Left lung (tissue), 4 donors: ENCODE measurements at regions not wholly inside any gene's neighbourhood (a gene's known extent, or its start where the extent isn't known, plus 50 kb on each side); places are given as distances from the start of the nearest gene placed in this dataset.
"Not testable (repeated sequence)": the region's sequence is repeated elsewhere in the genome, so short reads cannot be mapped to it uniquely, and the experiment has no call there.

Experiments
- ATAC-seq: fragments of 200-7000 bp; cut with Tn5 transposase; one replicate; pipeline ENCODE4 v1.9.1; 2020; ENCODE audit warnings: moderate library complexity
- DNase-seq, 4 donors: peaks; one replicate each; pipeline ENCODE4 v3.0.0-alpha.2; 2013 to 2020
- H3K27ac ChIP-seq, 2 donors: fragments of 200-600 bp; sonication (generic) in 1 of 2; one replicate each; pipeline versions ENCODE4 v1.5.0 to v1.8.0; 2020 to 2021
- H3K27me3 ChIP-seq, 2 donors: fragments of 200-600 bp; sonication (generic) in 1 of 2; one replicate each; pipeline versions ENCODE4 v1.5.0 to v1.8.0; 2020 to 2021
- H3K36me3 ChIP-seq, 2 donors: fragments of 200-600 bp; sonication (generic) in 1 of 2; one replicate each; pipeline versions ENCODE4 v1.5.0 to v1.8.0; 2020 to 2021
- H3K4me1 ChIP-seq, 2 donors: fragments of 200-600 bp; one replicate each; pipeline ENCODE4 v1.8.0; 2021
- H3K4me3 ChIP-seq, 2 donors: fragments of 200-600 bp; sonication (generic) in 1 of 2; one replicate each; pipeline versions ENCODE4 v1.5.0 to v1.8.0; 2020 to 2021; ENCODE audit warnings: mild to moderate bottlenecking in 1 of 2
- H3K9me3 ChIP-seq, 2 donors: fragments of 200-600 bp; sonication (generic) in 1 of 2; one replicate each; pipeline versions ENCODE4 v1.5.0 to v1.8.0; 2020 to 2021
- CTCF ChIP-seq, 2 donors: fragments of 200-600 bp; sonication (generic) in 1 of 2; IDR thresholded peaks; one replicate each; pipeline versions ENCODE4 v1.5.0 to v1.8.0; 2021; ENCODE audit warnings: antibody characterized with exemption in 2 of 2
- intact Hi-C, 2 donors: fragments of 100-400 bp; cut with DNase I; formaldehyde crosslinking; loops; one replicate each; pipeline versions ENCODE4 v1.11.2 to v1.14.2; 2022
- donor health status: DM: no; HTN: yes; CAD: no.
- donor health status: DM: no; HTN: no; CAD: no.

- no peak for ATAC-seq
- intact Hi-C loops, result no loop called here
- Histone ChIP-seq H3K4me1 (no peaks in the 10 kb centered on the region), H3K27me3 (no peaks in the 10 kb centered on the region), H3K27ac (no peak overlapping the region), H3K4me3 (no peak overlapping the region), H3K9me3 (peaks cover 0 to 6% of the 10 kb centered on the region in 2 donors), H3K36me3 (no peaks in the 10 kb centered on the region)
- DNase-seq, result no peak
- no peak for TF ChIP-seq CTCF (IDR thresholded peaks at IDR 0.05)
Observed at GRCh38 chr4:137881641-137882040, 349.3 kb upstream of the PCDH18 start.

GRCh38 chr4:137868067-137868466, 335.8 kb upstream of the PCDH18 start:
- H3K4me3 ChIP-seq, ATAC-seq, H3K27ac ChIP-seq, H3K27me3 ChIP-seq, H3K4me1 ChIP-seq, DNase-seq, H3K36me3 ChIP-seq, H3K9me3 ChIP-seq, intact Hi-C loops: not testable (repeated sequence)

- peak in 2 of 4 donors; percentile 24 to 33 for DNase-seq
- H3K36me3 ChIP-seq, result no peaks in the 10 kb centered on the region
- peaks cover 0 to 2% of the 10 kb centered on the region in 2 donors for H3K9me3 ChIP-seq
- no peak overlapping the region for H3K27ac ChIP-seq
- H3K27me3 ChIP-seq, result no peaks in the 10 kb centered on the region
- H3K4me1 ChIP-seq, result no peaks in the 10 kb centered on the region
- ATAC-seq, result no peak
- TF ChIP-seq CTCF (IDR thresholded peaks at IDR 0.05), result no peak
- intact Hi-C loops, result no loop called here
- no peak overlapping the region for H3K4me3 ChIP-seq
Observed at GRCh38 chr4:137866671-137867070, 334.4 kb upstream of the PCDH18 start.

GRCh38 chr4:137861682-137862081, 329.4 kb upstream of the PCDH18 start:
- no peak overlapping the region for H3K27ac ChIP-seq

GRCh38 chr4:137853424-137853823, 321.1 kb upstream of the PCDH18 start:
- no peak overlapping the region for H3K4me3 ChIP-seq
- no peaks in the 10 kb centered on the region for H3K36me3 ChIP-seq
- ATAC-seq, result no peak
- no peak overlapping the region for H3K27ac ChIP-seq
- peaks cover 0 to 2% of the 10 kb centered on the region in 2 donors for H3K4me1 ChIP-seq
- peaks cover 0 to 18% of the 10 kb centered on the region in 2 donors for H3K9me3 ChIP-seq
- intact Hi-C loops, result no loop called here
- no peaks in the 10 kb centered on the region for H3K27me3 ChIP-seq
- TF ChIP-seq CTCF (IDR thresholded peaks at IDR 0.05), result no peak
- peak in 1 of 4 donors; percentile 74 for DNase-seq

More at GRCh38 chr4:137861682-137862081, 329.4 kb upstream of the PCDH18 start:
- peak in 1 of 2 donors; percentile 25 for TF ChIP-seq CTCF (IDR thresholded peaks at IDR 0.05)
- DNase-seq (peak in 2 of 4 donors; percentile 6 to 13), ATAC-seq (no peak)
- Histone ChIP-seq H3K36me3 (no peaks in the 10 kb centered on the region), H3K27me3 (no peaks in the 10 kb centered on the region), H3K4me3 (no peak overlapping the region), H3K4me1 (peaks cover 0 to 2% of the 10 kb centered on the region in 2 donors), H3K9me3 (no peaks in the 10 kb centered on the region)
- intact Hi-C loops, result no loop called here

GRCh38 chr4:137852326-137852725, 320.0 kb upstream of the PCDH18 start:
- intact Hi-C loops, result no loop called here

More at GRCh38 chr4:137852326-137852725, 320.0 kb upstream of the PCDH18 start:
- no peaks in the 10 kb centered on the region for H3K4me1 ChIP-seq
- H3K36me3 ChIP-seq, result no peaks in the 10 kb centered on the region
- ATAC-seq (no peak), DNase-seq (no peak)
- no peaks in the 10 kb centered on the region for H3K27me3 ChIP-seq
- H3K9me3 ChIP-seq, result peaks cover 0 to 18% of the 10 kb centered on the region in 2 donors
- no peak overlapping the region for H3K4me3 ChIP-seq
- no peak for TF ChIP-seq CTCF (IDR thresholded peaks at IDR 0.05)
- H3K27ac ChIP-seq, result no peak overlapping the region
